Neural cell (in vitro differentiated cells): ENCODE measurements at regions not wholly inside any gene's neighbourhood (a gene's known extent, or its start where the extent isn't known, plus 50 kb on each side); places are given as distances from the start of the nearest gene placed in this dataset.

Source experiments
- H2AFZ ChIP-seq: fragments of 200-600, 300-800 bp; sonication (generic), shearing (Covaris generic); 2 replicates; pipeline ENCODE4 v1.6.0; 2014; ENCODE audit warnings: low read depth, mild to moderate bottlenecking, antibody characterized with exemption, low read length, moderate library complexity
- H3F3A ChIP-seq: fragments of 200-600 bp; shearing (Covaris generic); 2 replicates; pipeline ENCODE4 v1.6.1; 2016; ENCODE audit warnings: mild to moderate bottlenecking, moderate library complexity, mixed read lengths, antibody characterized with exemption, low read length; ENCODE audit not compliant: insufficient read depth, poor library complexity, severe bottlenecking
- H3K27ac ChIP-seq: fragments of 200-600, 300-800 bp; sonication (generic), shearing (Covaris generic); 2 replicates; pipeline ENCODE4 v1.5.1; 2014; ENCODE audit warnings: mild to moderate bottlenecking, low read length, moderate library complexity
- H3K27me3 ChIP-seq: fragments of 300-800, 200-600 bp; sonication (generic), shearing (Covaris generic); 2 replicates; pipeline ENCODE4 v1.6.0; 2014; ENCODE audit warnings: mild to moderate bottlenecking, low read depth, low read length, moderate library complexity; ENCODE audit not compliant: insufficient read depth
- H3K36me3 ChIP-seq: fragments of 300-800, 200-600 bp; sonication (generic), shearing (Covaris generic); 2 replicates; pipeline ENCODE4 v1.5.1; 2014; ENCODE audit warnings: mild to moderate bottlenecking, antibody characterized with exemption, low read length, moderate library complexity; ENCODE audit not compliant: insufficient read depth
- H3K4me2 ChIP-seq: fragments of 300-800, 200-600 bp; sonication (generic), shearing (Covaris generic); 2 replicates; pipeline ENCODE4 v1.6.0; 2014; ENCODE audit warnings: mild to moderate bottlenecking, low read length
- H3K4me3 ChIP-seq: fragments of 300-800, 200-600 bp; sonication (generic), shearing (Covaris generic); 2 replicates; pipeline ENCODE4 v1.5.1; 2014; ENCODE audit warnings: mild to moderate bottlenecking, low read length, moderate library complexity
- H3K79me2 ChIP-seq: fragments of 200-600 bp; shearing (Covaris generic); replicated peaks from 2 replicates; pipeline ENCODE4 v1.6.0; 2014; ENCODE audit warnings: mild to moderate bottlenecking, low read length, moderate library complexity; ENCODE audit not compliant: insufficient read depth
- H3K9ac ChIP-seq: fragments of 300-800, 200-600 bp; sonication (generic), shearing (Covaris generic); 2 replicates; pipeline ENCODE4 v1.6.1; 2016; ENCODE audit warnings: mild to moderate bottlenecking, low read length, mixed read lengths
- H3K9me2 ChIP-seq: fragments of 200-600 bp; shearing (Covaris generic); 2 replicates; pipeline ENCODE4 v1.6.1; 2016; ENCODE audit warnings: mild to moderate bottlenecking, low read length, mixed read lengths; ENCODE audit not compliant: insufficient read depth
- H3K9me3 ChIP-seq: fragments of 200-600, 300-800 bp; sonication (generic), shearing (Covaris generic); 2 replicates; pipeline ENCODE4 v1.6.1; 2016; ENCODE audit warnings: mild to moderate bottlenecking, mixed run types, low read length, moderate library complexity, mixed read lengths
- H4K20me1 ChIP-seq: fragments of 200-600 bp; shearing (Covaris generic); 2 replicates; pipeline ENCODE4 v1.6.1; 2016; ENCODE audit warnings: mild to moderate bottlenecking, mixed run types; ENCODE audit not compliant: insufficient read depth
- EP300 ChIP-seq: fragments of 450-650 bp; conservative IDR thresholded peaks from 2 replicates; pipeline ENCODE4 v1.6.1; 2014; ENCODE audit warnings: antibody characterized with exemption, mild to moderate bottlenecking, moderate library complexity; ENCODE audit not compliant: poor library complexity, severe bottlenecking
- EZH2 ChIP-seq: fragments of 200-600, 300-800 bp; shearing (Covaris generic), sonication (generic); IDR thresholded peaks from 2 replicates; pipeline ENCODE4 v1.6.1; 2014; ENCODE audit warnings: antibody characterized with exemption, low read length, borderline replicate concordance, mild to moderate bottlenecking; ENCODE audit not compliant: insufficient read depth, poor library complexity, severe bottlenecking
- MXI1 ChIP-seq: fragments of 450-650 bp; conservative IDR thresholded peaks from 2 replicates; pipeline ENCODE4 v1.6.1; 2014; ENCODE audit warnings: antibody characterized with exemption, mild to moderate bottlenecking; ENCODE audit not compliant: poor library complexity, severe bottlenecking
- POLR2AphosphoS5 ChIP-seq: IDR thresholded peaks from 2 replicates; pipeline ENCODE4 v1.6.1; 2012
- RAD21 ChIP-seq: fragments of 450-650 bp; conservative IDR thresholded peaks from 2 replicates; pipeline ENCODE4 v1.6.1; 2014; ENCODE audit warnings: antibody characterized with exemption, mild to moderate bottlenecking, moderate library complexity
- SMC3 ChIP-seq: fragments of 450-650 bp; conservative IDR thresholded peaks from 2 replicates; pipeline ENCODE4 v1.6.1; 2014; ENCODE audit warnings: antibody characterized with exemption, mild to moderate bottlenecking, moderate library complexity; ENCODE audit not compliant: poor library complexity
- TAF1 ChIP-seq: IDR thresholded peaks from 2 replicates; pipeline ENCODE4 v1.6.1; 2012; ENCODE audit warnings: low read depth
- TF ChIP-seq, protein P1 (sequence below): fragments of 450-650 bp; IDR thresholded peaks from 2 replicates; pipeline ENCODE4 v1.5.1; 2014; ENCODE audit warnings: antibody characterized with exemption, mild to moderate bottlenecking, moderate library complexity; ENCODE audit not compliant: poor library complexity, severe bottlenecking
- TF ChIP-seq, protein P2 (sequence below): IDR thresholded peaks from 2 replicates; pipeline ENCODE4 v1.6.1; 2012; ENCODE audit warnings: borderline replicate concordance

DNA sequence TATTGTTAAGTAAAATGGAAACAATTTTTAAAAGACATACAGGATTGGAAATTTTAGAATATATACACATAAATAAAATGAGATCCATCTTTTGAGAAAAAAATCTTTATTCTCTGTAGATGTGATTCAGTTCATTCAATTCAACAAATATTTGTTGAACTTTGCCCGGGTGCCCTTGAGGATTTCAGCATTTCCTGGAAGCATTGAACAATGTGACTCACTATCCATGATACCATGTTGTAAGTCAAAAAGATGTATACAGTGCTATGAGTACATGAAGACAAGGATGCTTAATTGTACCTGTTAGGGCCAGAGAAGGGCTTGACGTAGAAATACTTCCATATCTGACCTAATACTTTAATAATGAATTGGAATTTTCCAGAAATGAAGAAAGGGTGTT lies 353.7 kb downstream of the METTL15 start:
- Histone ChIP-seq H3K9me3 (no peaks in the 10 kb centered on the region), H4K20me1 (no peaks in the 10 kb centered on the region), H3F3A (no peaks in the 10 kb centered on the region), H3K27ac (no peak overlapping the region), H3K27me3 (no peaks in the 10 kb centered on the region), H3K36me3 (no peaks in the 10 kb centered on the region), H3K4me2 (no peak overlapping the region), H3K9me2 (no peaks in the 10 kb centered on the region), H3K9ac (no peak overlapping the region), H3K4me3 (no peak overlapping the region), H3K79me2 (no peaks in the 10 kb centered on the region), H2AFZ (no peak overlapping the region)
- no peak for TF ChIP-seq TAF1
- TF ChIP-seq, protein P1, sequence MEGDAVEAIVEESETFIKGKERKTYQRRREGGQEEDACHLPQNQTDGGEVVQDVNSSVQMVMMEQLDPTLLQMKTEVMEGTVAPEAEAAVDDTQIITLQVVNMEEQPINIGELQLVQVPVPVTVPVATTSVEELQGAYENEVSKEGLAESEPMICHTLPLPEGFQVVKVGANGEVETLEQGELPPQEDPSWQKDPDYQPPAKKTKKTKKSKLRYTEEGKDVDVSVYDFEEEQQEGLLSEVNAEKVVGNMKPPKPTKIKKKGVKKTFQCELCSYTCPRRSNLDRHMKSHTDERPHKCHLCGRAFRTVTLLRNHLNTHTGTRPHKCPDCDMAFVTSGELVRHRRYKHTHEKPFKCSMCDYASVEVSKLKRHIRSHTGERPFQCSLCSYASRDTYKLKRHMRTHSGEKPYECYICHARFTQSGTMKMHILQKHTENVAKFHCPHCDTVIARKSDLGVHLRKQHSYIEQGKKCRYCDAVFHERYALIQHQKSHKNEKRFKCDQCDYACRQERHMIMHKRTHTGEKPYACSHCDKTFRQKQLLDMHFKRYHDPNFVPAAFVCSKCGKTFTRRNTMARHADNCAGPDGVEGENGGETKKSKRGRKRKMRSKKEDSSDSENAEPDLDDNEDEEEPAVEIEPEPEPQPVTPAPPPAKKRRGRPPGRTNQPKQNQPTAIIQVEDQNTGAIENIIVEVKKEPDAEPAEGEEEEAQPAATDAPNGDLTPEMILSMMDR = no peak
- no peak for TF ChIP-seq SMC3
- TF ChIP-seq, protein P2, sequence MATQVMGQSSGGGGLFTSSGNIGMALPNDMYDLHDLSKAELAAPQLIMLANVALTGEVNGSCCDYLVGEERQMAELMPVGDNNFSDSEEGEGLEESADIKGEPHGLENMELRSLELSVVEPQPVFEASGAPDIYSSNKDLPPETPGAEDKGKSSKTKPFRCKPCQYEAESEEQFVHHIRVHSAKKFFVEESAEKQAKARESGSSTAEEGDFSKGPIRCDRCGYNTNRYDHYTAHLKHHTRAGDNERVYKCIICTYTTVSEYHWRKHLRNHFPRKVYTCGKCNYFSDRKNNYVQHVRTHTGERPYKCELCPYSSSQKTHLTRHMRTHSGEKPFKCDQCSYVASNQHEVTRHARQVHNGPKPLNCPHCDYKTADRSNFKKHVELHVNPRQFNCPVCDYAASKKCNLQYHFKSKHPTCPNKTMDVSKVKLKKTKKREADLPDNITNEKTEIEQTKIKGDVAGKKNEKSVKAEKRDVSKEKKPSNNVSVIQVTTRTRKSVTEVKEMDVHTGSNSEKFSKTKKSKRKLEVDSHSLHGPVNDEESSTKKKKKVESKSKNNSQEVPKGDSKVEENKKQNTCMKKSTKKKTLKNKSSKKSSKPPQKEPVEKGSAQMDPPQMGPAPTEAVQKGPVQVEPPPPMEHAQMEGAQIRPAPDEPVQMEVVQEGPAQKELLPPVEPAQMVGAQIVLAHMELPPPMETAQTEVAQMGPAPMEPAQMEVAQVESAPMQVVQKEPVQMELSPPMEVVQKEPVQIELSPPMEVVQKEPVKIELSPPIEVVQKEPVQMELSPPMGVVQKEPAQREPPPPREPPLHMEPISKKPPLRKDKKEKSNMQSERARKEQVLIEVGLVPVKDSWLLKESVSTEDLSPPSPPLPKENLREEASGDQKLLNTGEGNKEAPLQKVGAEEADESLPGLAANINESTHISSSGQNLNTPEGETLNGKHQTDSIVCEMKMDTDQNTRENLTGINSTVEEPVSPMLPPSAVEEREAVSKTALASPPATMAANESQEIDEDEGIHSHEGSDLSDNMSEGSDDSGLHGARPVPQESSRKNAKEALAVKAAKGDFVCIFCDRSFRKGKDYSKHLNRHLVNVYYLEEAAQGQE = no peak
- TF ChIP-seq POLR2AphosphoS5 = no peak
- TF ChIP-seq RAD21 = no peak

DNA sequence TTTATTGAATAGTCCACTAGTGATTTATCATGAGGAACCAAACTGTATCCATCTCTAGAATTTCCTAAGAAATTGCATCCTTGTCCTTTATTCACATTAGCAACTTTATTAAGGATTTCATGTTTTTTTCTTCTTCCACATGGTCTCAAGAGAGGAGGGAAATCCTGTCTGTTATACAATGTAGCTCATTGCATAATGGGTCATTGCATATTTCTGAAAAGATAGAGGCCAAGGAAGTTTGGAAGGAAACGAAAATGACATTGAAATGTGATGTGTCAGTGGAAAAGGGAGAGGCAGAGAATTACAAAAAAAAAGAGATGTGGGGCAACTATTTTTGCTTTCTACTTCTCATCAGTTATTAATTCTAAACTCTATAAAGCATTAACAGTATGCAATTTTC lies 353.1 kb downstream of the METTL15 start:
- TF ChIP-seq, protein P2 = no peak
- TF ChIP-seq RAD21 (no peak), SMC3 (no peak), MXI1 (no peak), EZH2 (no peak), POLR2AphosphoS5 (no peak), TAF1 (no peak), EP300 (no peak)
- TF ChIP-seq, protein P1 = no peak
- no peak overlapping the region for H3K4me3 ChIP-seq
- H4K20me1 ChIP-seq = no peaks in the 10 kb centered on the region
- no peaks in the 10 kb centered on the region for H3K79me2 ChIP-seq
- H2AFZ ChIP-seq = no peak overlapping the region
- H3F3A ChIP-seq = no peaks in the 10 kb centered on the region
- H3K4me2 ChIP-seq = no peak overlapping the region
- no peaks in the 10 kb centered on the region for H3K9me3 ChIP-seq
- H3K9me2 ChIP-seq = no peaks in the 10 kb centered on the region
- H3K36me3 ChIP-seq = no peaks in the 10 kb centered on the region
- H3K9ac ChIP-seq = no peak overlapping the region
- no peaks in the 10 kb centered on the region for H3K27me3 ChIP-seq
- H3K27ac ChIP-seq = no peak overlapping the region
